A673 (cell line): ENCODE measurements at regions not wholly inside any gene's neighbourhood (a gene's known extent, or its start where the extent isn't known, plus 50 kb on each side); places are given as distances from the start of the nearest gene placed in this dataset.

Source experiments
- BruUV-seq: library from RNA; stranded (reverse); fragments of 400-500 nt; replicated peaks from 2 replicates; lab custom pipeline; 2021; lab: Mats Ljungman, UMichigan
- CTCF ChIA-PET: fragments of 300-600 bp; sonication (Branson Sonifier 250); formaldehyde crosslinking; loops from one replicate; lab custom pipeline; 2022; ENCODE audit warnings: antibody characterized with exemption; lab: Charles Lee
- POLR2A ChIA-PET: fragments of 300-600 bp; sonication (Branson Sonifier 250); formaldehyde crosslinking; loops from one replicate; lab custom pipeline; 2022; ENCODE audit warnings: antibody characterized with exemption; ENCODE audit not compliant: low non-redundant PET; lab: Charles Lee
- DNase-seq: peaks from one replicate; pipeline ENCODE4 v3.0.0-alpha.2; 2015; ENCODE audit warnings: low spot score
- H3K27ac ChIP-seq: fragments of 200-600 bp; sonication (generic); 2 replicates; pipeline ENCODE4 v1.5.1; 2016; ENCODE audit warnings: mixed run types, low read depth, mild to moderate bottlenecking, mixed read lengths, antibody characterized with exemption, low read length; ENCODE audit not compliant: poor library complexity, severe bottlenecking
- H3K27me3 ChIP-seq: fragments of 200-600 bp; sonication (generic); replicated peaks from 2 replicates; pipeline ENCODE4 v1.6.1; 2017; ENCODE audit warnings: mixed run types, low read depth, mild to moderate bottlenecking, mixed read lengths, antibody characterized with exemption, low read length; ENCODE audit not compliant: insufficient read depth, poor library complexity
- H3K36me3 ChIP-seq: fragments of 200-600 bp; sonication (generic); 2 replicates; pipeline ENCODE4 v1.6.1; 2016; ENCODE audit warnings: mixed run types, mild to moderate bottlenecking, mixed read lengths, antibody characterized with exemption, low read length; ENCODE audit not compliant: insufficient read depth, poor library complexity, severe bottlenecking
- H3K4me1 ChIP-seq: fragments of 200-600 bp; sonication (generic); 2 replicates; pipeline ENCODE4 v1.6.1; 2017; ENCODE audit warnings: mixed run types, mild to moderate bottlenecking, mixed read lengths, antibody characterized with exemption, low read length; ENCODE audit not compliant: insufficient read depth, poor library complexity, severe bottlenecking
- H3K4me3 ChIP-seq: fragments of 200-600 bp; sonication (generic); 2 replicates; pipeline ENCODE4 v1.5.1; 2016; ENCODE audit warnings: low read depth, mixed run types, mild to moderate bottlenecking, mixed read lengths, low read length; ENCODE audit not compliant: poor library complexity, severe bottlenecking
- H3K9me3 ChIP-seq: fragments of 200-600 bp; sonication (generic); 2 replicates; pipeline ENCODE4 v1.6.1; 2016; ENCODE audit warnings: mixed run types, low read depth, mild to moderate bottlenecking, mixed read lengths, antibody characterized with exemption, low read length; ENCODE audit not compliant: poor library complexity, severe bottlenecking
- EZH2 ChIP-seq: fragments of 200-600 bp; sonication (generic); IDR thresholded peaks from 2 replicates; pipeline ENCODE4 v1.6.1; 2017; ENCODE audit warnings: borderline replicate concordance, low read depth, mild to moderate bottlenecking, mixed read lengths, antibody characterized with exemption, low read length; ENCODE audit not compliant: poor library complexity, severe bottlenecking
- intact Hi-C: fragments of 100-400 bp; cut with micrococcal nuclease; formaldehyde crosslinking; loops from one replicate; pipeline ENCODE4 v1.10.0; 2022; ENCODE audit not compliant: unreplicated experiment
- TF ChIP-seq, protein P1 (sequence below): fragments of 300-800, 200-600 bp; sonication (generic); conservative IDR thresholded peaks from 2 replicates; pipeline ENCODE4 v1.5.1; 2017; ENCODE audit warnings: low read depth, mild to moderate bottlenecking, antibody characterized with exemption, low read length, moderate library complexity, mixed read lengths

DNA sequence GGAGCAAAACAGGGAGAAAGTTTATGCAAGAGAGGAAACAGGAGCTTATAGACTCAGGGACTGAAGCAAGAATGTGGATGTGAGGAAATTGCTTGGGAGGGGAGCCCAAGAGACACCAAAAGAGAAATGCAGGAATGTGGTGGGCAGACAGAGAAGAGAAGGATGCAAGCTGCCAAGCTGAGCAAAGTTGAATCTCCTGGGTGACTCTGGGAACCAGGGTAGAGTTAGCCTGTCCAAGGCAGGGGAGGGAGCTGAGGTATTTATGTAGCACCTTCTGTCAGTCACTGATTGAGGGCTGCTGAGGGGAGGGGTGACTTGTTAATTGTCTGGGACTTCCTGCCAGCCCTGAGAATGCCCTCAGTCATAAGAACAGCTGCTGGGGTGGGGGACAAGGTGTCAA lies 464.3 kb downstream of the NBAS start:
- Histone ChIP-seq H3K27me3 (no peaks in the 10 kb centered on the region), H3K9me3 (no peaks in the 10 kb centered on the region), H3K27ac (no peak overlapping the region), H3K4me3 (no peak overlapping the region), H3K36me3 (no peaks in the 10 kb centered on the region), H3K4me1 (peaks cover 24% of the 10 kb centered on the region)
- ChIA-PET CTCF (no interaction called here), POLR2A (no interaction called here)
- no peak for TF ChIP-seq EZH2
- TF ChIP-seq, protein P1, sequence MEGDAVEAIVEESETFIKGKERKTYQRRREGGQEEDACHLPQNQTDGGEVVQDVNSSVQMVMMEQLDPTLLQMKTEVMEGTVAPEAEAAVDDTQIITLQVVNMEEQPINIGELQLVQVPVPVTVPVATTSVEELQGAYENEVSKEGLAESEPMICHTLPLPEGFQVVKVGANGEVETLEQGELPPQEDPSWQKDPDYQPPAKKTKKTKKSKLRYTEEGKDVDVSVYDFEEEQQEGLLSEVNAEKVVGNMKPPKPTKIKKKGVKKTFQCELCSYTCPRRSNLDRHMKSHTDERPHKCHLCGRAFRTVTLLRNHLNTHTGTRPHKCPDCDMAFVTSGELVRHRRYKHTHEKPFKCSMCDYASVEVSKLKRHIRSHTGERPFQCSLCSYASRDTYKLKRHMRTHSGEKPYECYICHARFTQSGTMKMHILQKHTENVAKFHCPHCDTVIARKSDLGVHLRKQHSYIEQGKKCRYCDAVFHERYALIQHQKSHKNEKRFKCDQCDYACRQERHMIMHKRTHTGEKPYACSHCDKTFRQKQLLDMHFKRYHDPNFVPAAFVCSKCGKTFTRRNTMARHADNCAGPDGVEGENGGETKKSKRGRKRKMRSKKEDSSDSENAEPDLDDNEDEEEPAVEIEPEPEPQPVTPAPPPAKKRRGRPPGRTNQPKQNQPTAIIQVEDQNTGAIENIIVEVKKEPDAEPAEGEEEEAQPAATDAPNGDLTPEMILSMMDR: no peak
- intact Hi-C loops: no loop called here
- no TSS peak for BruUV-seq
- no peak for DNase-seq

DNA sequence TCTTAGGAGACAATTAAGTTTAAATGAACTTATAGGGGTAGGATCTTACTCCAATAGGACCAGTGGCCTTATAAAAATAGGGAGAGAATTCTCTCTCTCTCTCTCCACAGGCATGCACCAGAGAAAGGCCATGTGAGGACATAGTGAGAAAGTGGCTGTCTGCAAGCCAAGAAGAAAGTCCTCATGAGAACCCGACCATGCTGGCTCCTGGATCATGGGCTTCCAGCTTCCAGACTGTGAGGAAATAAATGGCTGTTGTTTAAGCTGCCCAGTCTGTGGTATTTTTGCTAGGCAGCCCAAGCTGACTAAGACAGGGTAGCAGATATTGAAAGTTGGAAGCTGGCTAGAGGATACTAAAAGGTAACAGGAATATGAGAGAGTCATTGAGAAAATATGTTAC lies 454.0 kb downstream of the NBAS start:
- BruUV-seq: no TSS peak
- DNase-seq: no peak

GRCh38 chr2:15111718-15112117 lies 449.4 kb downstream of the NBAS start:
- no peaks in the 10 kb centered on the region for H3K27me3 ChIP-seq
- no peak for TF ChIP-seq EZH2
- TF ChIP-seq, protein P1: no peak
- no peaks in the 10 kb centered on the region for H3K4me1 ChIP-seq
- CTCF ChIA-PET: no interaction called here
- POLR2A ChIA-PET: no interaction called here
- no peaks in the 10 kb centered on the region for H3K36me3 ChIP-seq
- H3K27ac ChIP-seq: no peak overlapping the region
- intact Hi-C loops: no loop called here
- no TSS peak for BruUV-seq
- H3K9me3 ChIP-seq: peaks cover 15% of the 10 kb centered on the region
- H3K4me3 ChIP-seq: no peak overlapping the region
- DNase-seq: no peak

More for the DNA sequence above, 454.0 kb downstream of the NBAS start:
- Histone ChIP-seq H3K4me1 (no peaks in the 10 kb centered on the region), H3K27ac (no peak overlapping the region), H3K9me3 (peaks cover 3% of the 10 kb centered on the region), H3K36me3 (no peaks in the 10 kb centered on the region), H3K27me3 (no peaks in the 10 kb centered on the region), H3K4me3 (no peak overlapping the region)
- intact Hi-C loops: no loop called here
- POLR2A ChIA-PET: no interaction called here
- CTCF ChIA-PET: no interaction called here
- TF ChIP-seq, protein P1: no peak
- TF ChIP-seq EZH2: no peak
